Esophagus squamous epithelium (tissue), 4 donors: ENCODE measurements at regions not wholly inside any gene's neighbourhood (a gene's known extent, or its start where the extent isn't known, plus 50 kb on each side); places are given as distances from the start of the nearest gene placed in this dataset.

ENCODE experiments used
- CTCF ChIP-seq, 6 experiments: fragments of 450-650 bp in 4 of 6; fragments of 200-600 bp in 2 of 6; sonication (generic) in 2 of 6; IDR thresholded peaks; one replicate each; pipeline ENCODE4 v1.5.1; 2016 to 2019; ENCODE audit warnings: antibody characterized with exemption in 6 of 6, mild to moderate bottlenecking in 4 of 6, moderate library complexity in 4 of 6
- POLR2A ChIP-seq, 4 donors: fragments of 450-650 bp; IDR thresholded peaks; one replicate each; pipeline ENCODE4 v1.6.1; 2017; ENCODE audit warnings: antibody characterized with exemption in 4 of 4, mild to moderate bottlenecking in 4 of 4, moderate library complexity in 3 of 4

GRCh38 chr20:20802328-20802727 lies 89.9 kb upstream of the RALGAPA2 start:
- TF ChIP-seq CTCF (IDR thresholded peaks at IDR 0.05) = no peak
- TF ChIP-seq POLR2A (IDR thresholded peaks at IDR 0.05) = no peak
